GM18951 (cell line): ENCODE measurements at regions not wholly inside any gene's neighbourhood (a gene's known extent, or its start where the extent isn't known, plus 50 kb on each side); places are given as distances from the start of the nearest gene placed in this dataset.

Source experiments
- POLR2A ChIP-seq: IDR thresholded peaks from 4 replicates; pipeline ENCODE4 v1.6.1; 2011; ENCODE audit warnings: mild to moderate bottlenecking; ENCODE audit not compliant: insufficient read length, insufficient read depth; ENCODE audit errors: extremely low read depth
- in situ Hi-C: fragments of 300-500 bp; cut with MboI; formaldehyde crosslinking; loops from one replicate; pipeline ENCODE4 v1.12.0; 2022; ENCODE audit warnings: low sequenced_read_pairs, mixed read lengths, inconsistent platforms; ENCODE audit not compliant: unreplicated experiment

DNA sequence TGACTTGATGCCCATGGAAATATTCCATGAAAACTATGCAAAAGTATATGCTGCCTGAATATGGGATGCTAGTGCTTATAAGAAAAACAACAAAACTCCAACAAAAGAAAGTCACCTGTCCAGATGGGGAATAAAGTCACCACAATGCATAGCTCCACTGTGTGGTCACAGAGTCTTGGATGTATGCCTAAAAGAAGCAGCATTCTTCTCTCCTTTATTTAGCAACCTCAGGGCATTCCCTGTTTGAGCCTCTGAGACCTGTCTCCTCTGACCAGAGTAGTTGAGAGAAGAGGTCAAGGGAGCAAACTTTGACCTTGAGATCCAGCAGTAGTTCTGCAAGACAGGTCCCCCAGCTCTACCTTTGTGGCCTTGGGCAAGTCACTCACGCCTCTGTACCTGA lies 287.5 kb downstream of the MED10 start:
- TF ChIP-seq POLR2A = no peak
- in situ Hi-C loops = no loop called here

DNA sequence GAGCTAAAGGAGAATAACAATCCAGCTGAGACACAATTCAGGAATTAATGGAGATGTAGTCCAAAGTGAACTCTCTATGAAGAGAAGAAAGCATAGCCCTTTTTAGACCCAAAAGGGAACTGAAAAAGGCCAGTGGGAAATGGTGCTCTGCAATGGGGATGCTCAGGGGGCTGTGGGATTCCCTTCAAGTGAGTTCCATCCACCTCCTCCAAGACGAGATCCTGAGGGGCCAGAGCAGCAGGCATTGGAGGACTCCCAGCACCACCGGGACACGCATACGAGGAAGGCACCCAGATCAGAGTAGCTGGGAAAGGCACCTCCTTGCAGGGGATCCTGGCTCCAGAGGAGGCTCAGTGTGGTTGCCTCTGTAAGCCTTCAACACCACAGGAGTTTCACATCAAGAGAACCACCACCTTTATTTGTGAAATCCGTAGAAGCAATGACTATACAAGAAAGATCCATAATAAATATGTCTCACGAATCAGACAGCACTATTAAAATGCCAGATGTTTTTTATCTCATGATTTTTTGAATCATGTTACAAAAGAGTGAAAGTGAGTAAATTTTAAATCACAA lies 288.2 kb downstream of the MED10 start:
- in situ Hi-C loops = no loop called here
- TF ChIP-seq POLR2A = no peak

DNA sequence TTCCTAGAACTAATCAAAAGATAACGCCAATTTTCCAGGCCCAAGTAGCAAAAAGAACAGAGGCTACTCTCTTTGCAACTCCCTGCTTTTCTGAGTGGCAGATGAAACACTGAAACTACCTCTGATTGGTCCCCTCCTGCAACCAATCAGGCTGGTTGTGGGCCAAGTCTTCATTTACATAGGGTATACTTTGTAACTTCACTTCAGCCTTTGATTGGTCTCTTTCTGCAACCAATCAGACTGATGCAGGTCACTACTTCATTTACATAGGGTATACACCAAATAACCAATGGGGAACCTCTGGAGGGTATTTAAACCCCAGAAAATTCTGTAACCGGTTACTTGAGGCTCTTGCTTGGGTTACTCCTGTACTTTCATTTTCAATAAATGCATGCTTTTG lies 289.6 kb downstream of the MED10 start:
- in situ Hi-C loops = no loop called here
- TF ChIP-seq POLR2A = no peak

DNA sequence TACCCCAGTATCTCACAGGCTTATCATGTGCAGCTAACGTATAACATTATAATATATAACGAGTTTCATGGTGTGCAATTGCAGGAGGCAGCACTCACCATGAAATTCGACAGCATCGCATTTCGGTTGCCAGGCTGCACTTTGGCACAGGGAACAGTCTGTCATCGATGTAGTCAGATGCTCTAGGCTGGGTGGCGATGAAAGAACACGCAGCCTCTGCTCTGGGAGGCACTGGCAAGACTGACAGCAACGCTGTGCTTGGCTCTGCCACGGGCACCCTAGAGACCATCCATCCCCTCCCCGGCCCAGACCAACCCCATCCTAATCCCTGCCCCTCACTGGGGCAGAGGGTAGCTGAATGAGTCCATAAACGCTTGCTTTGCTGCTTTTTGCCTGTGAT lies 290.8 kb downstream of the MED10 start:
- TF ChIP-seq POLR2A = no peak
- in situ Hi-C loops = no loop called here

DNA sequence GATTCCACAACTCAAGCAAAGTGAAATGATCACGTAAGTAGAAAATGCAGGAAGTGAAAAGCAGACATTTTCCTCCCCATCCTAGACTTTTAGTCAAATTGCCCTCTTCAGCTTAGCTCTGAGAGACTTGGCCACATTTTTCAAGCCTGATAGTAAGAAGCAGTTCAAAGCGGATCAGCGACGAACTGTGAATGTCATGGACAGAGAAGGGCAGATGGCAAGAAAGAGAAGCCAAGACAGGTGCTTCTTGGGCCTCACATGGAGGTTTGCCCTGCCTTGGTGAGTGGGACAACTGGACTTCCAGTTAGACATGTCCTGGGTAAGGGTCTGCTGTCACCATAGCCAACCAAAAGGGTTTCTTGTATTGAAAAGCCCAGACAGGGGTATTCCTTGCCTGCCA lies 291.5 kb downstream of the MED10 start:
- no peak for TF ChIP-seq POLR2A
- in situ Hi-C loops = no loop called here

DNA sequence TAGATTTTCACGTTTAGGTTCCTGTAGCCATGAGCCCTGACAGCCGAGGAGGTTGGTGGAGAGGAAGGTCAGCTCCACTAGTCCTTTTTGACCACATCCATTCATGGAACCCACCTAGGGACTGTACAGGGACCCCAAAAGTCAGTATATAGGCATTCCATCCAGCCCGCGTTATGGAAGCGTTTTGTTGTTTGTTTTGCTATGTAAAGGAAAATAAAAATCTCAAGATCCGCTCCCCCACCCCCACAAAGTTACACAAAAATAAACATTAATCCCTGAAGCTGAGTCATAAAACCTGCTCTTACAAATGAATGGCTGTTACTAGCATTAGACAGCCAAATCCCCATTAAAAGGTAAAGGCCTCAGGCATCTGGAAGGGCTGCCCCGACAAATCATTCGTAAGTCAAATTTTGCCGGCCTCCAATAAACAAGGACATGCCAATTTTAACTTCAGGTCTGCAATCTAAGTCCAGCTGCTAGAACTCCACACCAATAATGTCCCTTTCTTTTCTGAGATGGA lies 292.9 kb downstream of the MED10 start:
- in situ Hi-C loops = no loop called here
- no peak for TF ChIP-seq POLR2A

DNA sequence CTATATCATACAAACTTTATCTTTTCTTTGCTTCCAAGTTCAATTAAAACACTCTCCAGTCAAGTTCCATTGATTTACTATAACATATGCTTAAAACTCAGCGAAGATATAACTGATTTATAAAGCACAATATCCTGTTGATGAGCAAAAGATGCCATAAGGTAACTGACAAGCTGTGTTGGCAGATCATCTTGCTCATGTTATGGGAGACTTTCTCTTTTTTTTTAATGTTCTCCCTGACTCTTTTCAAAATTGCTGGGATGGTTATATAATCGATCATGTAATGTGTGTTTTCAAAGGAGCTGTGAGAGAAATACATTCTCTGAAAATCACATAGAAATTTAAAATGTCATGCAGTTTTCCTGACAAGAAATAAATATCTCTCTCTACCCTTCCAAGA lies 293.5 kb downstream of the MED10 start:
- no peak for TF ChIP-seq POLR2A
- in situ Hi-C loops = no loop called here

DNA sequence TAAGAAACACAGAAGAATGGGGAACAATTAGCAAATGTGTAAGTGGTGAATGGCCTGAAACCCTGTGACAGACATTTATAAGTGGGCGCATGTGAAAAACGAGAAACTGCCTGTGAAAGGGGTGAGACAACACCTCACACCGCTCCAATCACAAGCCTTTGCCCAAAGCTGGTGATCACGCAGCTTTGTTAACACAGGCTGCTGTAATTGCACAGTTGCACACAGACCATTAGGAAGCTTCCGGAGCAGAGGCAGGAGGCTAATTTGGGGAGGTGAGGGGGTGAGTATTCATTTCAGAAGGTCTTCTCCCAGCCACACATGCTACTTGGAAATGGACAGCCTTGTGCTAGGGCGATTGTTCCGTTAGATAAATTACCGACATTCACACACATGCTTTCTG lies 294.0 kb downstream of the MED10 start:
- TF ChIP-seq POLR2A = no peak
- in situ Hi-C loops = no loop called here

DNA sequence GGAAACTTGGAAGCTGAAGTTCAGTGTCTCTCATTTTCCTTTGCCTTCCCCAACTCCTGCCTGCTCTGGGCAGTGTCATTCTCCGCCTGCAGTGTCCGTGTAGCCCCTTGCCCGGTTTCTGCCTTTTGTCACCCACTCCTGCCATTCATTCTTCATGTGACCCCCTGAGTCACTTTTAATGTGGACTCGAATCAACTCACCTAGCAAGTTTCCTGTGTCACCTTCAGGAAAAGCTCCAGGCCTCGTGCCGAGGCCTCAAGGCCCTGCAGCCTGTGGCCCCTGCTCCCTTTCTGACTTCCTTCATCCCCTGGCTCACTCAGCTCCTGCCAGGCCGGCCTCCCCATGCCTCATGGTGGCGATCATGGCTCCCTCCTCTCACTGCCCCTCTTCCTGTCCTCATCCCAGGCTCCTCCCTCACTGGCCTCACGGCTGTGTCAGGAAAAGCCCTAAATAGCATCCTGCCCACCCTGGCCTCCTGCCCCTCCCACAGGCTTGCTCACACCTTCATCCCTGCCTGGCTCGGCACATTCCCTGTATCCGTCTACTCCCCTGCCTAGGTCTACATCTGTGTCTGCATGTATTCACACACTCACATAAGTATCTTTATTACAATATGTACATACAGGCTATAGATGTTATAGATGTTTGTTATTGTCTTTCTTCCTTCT lies 294.9 kb downstream of the MED10 start:
- in situ Hi-C loops = no loop called here
- TF ChIP-seq POLR2A = no peak

DNA sequence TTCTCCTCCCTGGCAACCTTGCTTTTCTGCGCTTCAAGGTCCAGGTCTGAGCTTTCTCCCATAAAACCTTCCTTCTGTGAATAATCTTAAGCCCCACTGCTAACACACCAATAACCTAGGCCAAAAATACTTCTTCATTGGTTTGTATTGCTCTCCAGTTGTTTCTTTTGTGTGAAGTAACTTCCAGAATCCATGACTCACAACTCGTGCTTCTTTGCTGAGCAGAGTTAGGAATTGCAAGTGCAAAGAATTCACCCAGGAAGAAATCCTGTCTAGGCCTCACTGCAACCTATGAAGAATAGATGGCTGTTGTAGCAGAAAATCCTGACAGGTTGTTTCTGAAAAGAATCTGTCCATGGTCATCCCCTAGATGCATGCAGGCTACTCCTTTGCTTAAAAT lies 295.7 kb downstream of the MED10 start:
- TF ChIP-seq POLR2A = no peak
- in situ Hi-C loops = no loop called here

DNA sequence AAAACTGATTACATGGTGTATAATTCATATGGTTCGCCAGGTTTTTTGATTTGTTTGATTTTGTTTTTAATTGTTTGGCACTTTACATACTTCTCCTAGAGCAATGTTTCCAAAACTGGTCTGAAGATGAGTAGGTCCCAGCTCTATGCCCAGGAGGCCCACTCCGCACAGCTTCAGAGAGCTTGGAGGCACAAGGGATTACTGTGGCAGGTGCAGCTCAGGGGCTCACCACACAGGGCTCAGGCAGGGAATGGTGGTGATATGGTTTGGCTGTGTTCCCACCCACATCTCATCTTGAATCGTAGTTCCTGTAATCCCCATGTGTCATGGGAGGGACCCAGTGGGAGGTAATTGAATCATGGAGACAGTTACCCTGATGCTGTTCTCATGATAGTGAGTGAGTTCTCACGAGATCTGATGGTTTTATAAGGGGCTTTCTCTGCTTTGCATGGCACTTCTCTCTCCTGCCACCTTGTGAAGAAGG lies 296.6 kb downstream of the MED10 start:
- in situ Hi-C loops = no loop called here
- no peak for TF ChIP-seq POLR2A

DNA sequence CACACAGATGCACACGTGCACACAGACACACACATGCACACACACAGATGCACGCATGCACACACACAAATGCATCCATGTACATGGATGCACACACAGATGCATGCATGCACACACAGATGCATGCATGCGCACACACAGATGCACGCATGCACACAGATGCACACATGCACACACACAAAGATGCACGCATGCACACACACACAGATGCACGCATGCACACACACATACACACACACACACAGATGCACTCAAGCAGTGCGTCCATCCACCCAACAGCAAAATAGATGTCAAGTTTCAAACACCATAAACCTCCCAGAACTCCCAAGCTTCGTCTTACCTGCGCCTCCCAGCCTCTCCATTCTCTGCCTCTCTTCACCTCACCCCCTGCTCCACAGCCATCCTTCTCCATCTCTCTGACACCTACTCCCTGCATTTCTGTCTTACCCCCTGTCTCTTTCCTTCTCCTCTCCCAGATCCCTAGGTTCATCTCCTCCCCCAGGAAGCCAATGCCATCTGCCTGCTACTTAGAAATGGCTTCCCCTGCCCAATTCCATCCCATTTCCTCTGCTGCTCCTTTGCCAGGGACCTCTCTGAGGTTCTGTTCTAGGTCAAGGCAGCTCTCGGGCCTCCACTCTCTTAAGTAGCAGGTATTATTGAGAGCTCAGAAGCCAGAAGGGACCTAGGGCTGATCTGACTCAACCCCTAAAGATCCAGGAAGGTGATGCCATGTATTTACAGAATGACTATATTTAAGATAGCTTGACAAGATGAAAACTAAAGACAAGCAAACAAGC lies 297.2 kb downstream of the MED10 start:
- TF ChIP-seq POLR2A = no peak
- in situ Hi-C loops = no loop called here

DNA sequence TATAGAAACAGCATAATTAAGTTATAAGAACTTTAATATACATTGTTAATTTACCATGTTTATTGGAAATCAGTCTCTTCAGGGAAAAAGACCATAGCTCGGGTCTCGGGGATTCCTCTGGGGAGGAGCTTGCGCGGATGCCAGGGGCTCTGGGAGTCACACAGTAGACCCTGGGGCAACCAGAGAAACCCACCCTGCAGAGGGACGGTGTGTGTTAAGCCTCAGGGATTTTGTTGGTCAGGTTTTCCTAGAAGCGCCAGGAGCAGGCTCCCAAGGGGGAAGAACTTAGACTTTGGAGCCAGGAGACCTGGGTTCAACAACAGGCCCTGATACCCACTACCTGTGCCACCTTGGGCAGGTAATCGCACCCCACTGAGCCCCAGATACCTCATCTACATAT lies 297.9 kb downstream of the MED10 start:
- in situ Hi-C loops = no loop called here
- no peak for TF ChIP-seq POLR2A
